H1 (cell line): ENCODE measurements at regions not wholly inside any gene's neighbourhood (a gene's known extent, or its start where the extent isn't known, plus 50 kb on each side); places are given as distances from the start of the nearest gene placed in this dataset.

Source experiments
- SUZ12 ChIP-seq: fragments of 200-600 bp; sonication (generic); IDR thresholded peaks from 2 replicates; pipeline ENCODE4 v1.6.1; 2012; ENCODE audit warnings: mild to moderate bottlenecking, inconsistent platforms, low read length, moderate library complexity, mixed read lengths

GRCh38 chr10:31584876-31585275 lies 265.9 kb downstream of the ZEB1 start (continued):
- TF ChIP-seq SUZ12, result no peak
